IMR-90 (cell line): ENCODE measurements at regions not wholly inside any gene's neighbourhood (a gene's known extent, or its start where the extent isn't known, plus 50 kb on each side); places are given as distances from the start of the nearest gene placed in this dataset.

Source experiments
- ATAC-seq: fragments of 200-7000 bp; cut with Tn5 transposase; 2 replicates; pipeline ENCODE4 v1.9.1; 2020; ENCODE audit warnings: low read depth, mild to moderate bottlenecking, moderate library complexity
- BruUV-seq: library from RNA; stranded (reverse); fragments of 400-500 nt; replicated peaks from 2 replicates; lab custom pipeline; 2021; lab: Mats Ljungman, UMichigan
- CTCF ChIA-PET: fragments of 300-600 bp; formaldehyde crosslinking; extraction: SDS; loops from one replicate; lab custom pipeline; 2021; ENCODE audit warnings: antibody characterized with exemption; lab: Yijun Ruan, JAX
- POLR2A ChIA-PET: fragments of 300-600 bp; sonication (Branson Sonifier 250); formaldehyde crosslinking; loops from one replicate; lab custom pipeline; 2022; ENCODE audit warnings: antibody characterized with exemption; ENCODE audit not compliant: unreplicated experiment; lab: Charles Lee
- DNase-seq: peaks from one replicate; pipeline ENCODE4 v3.0.0; 2013
- H2AFZ ChIP-seq: replicated peaks from 2 replicates; pipeline ENCODE3; 2013; ENCODE audit warnings: low read length, mild to moderate bottlenecking; ENCODE audit not compliant: poor library complexity
- H2AK5ac ChIP-seq: 2 replicates; pipeline ENCODE4 v1.6.1; 2013; ENCODE audit warnings: low read depth, low read length, inconsistent platforms
- H2AK9ac ChIP-seq: replicated peaks from 2 replicates; pipeline ENCODE3; 2013; ENCODE audit warnings: mild to moderate bottlenecking, low read depth, low read length, moderate library complexity; ENCODE audit not compliant: poor library complexity
- H2BK120ac ChIP-seq: 2 replicates; pipeline ENCODE4 v1.6.1; 2013; ENCODE audit warnings: low read depth, low read length, inconsistent platforms
- H2BK15ac ChIP-seq: 3 replicates; pipeline ENCODE4 v1.6.1; 2013; ENCODE audit warnings: low read depth, low read length, inconsistent platforms
- H2BK20ac ChIP-seq: 2 replicates; pipeline ENCODE4 v1.6.1; 2013; ENCODE audit warnings: low read depth, mild to moderate bottlenecking, inconsistent platforms, low read length, moderate library complexity
- H2BK5ac ChIP-seq: 2 replicates; pipeline ENCODE4 v1.6.1; 2013; ENCODE audit warnings: mild to moderate bottlenecking, low read depth, low read length, inconsistent platforms; ENCODE audit not compliant: poor library complexity, severe bottlenecking
- H3K14ac ChIP-seq: replicated peaks from 2 replicates; pipeline ENCODE4 v1.6.1; 2013; ENCODE audit warnings: low read depth, low read length, inconsistent platforms
- H3K18ac ChIP-seq: 2 replicates; pipeline ENCODE4 v1.6.1; 2013; ENCODE audit warnings: low read depth, low read length, control low read depth
- H3K23ac ChIP-seq: 2 replicates; pipeline ENCODE4 v1.6.1; 2013; ENCODE audit warnings: low read depth, low read length, inconsistent platforms
- H3K27ac ChIP-seq: 2 replicates; pipeline ENCODE4 v1.5.1; 2013; ENCODE audit warnings: mild to moderate bottlenecking, control low read depth, low read length; ENCODE audit not compliant: insufficient read depth
- H3K27me3 ChIP-seq: 2 replicates; pipeline ENCODE4 v1.6.1; 2013; ENCODE audit warnings: low read length; ENCODE audit not compliant: control insufficient read depth, insufficient read depth
- H3K36me3 ChIP-seq: 2 replicates; pipeline ENCODE4 v1.6.1; 2013; ENCODE audit warnings: low read length, mixed read lengths; ENCODE audit not compliant: control insufficient read depth, insufficient read depth
- H3K4ac ChIP-seq: 2 replicates; pipeline ENCODE4 v1.6.1; 2013; ENCODE audit warnings: low read depth, low read length, inconsistent platforms
- H3K4me1 ChIP-seq: 2 replicates; pipeline ENCODE4 v1.6.1; 2013; ENCODE audit warnings: low read length, mixed read lengths; ENCODE audit not compliant: control insufficient read depth, insufficient read depth
- H3K4me2 ChIP-seq: 2 replicates; pipeline ENCODE4 v1.6.1; 2013; ENCODE audit warnings: low read depth, mild to moderate bottlenecking, control low read depth, low read length, moderate library complexity
- H3K4me3 ChIP-seq: 2 replicates; pipeline ENCODE4 v1.5.1; 2013; ENCODE audit warnings: low read depth, mild to moderate bottlenecking, control low read depth, low read length, moderate library complexity; ENCODE audit not compliant: insufficient read depth
- H3K56ac ChIP-seq: 2 replicates; pipeline ENCODE4 v1.6.1; 2013; ENCODE audit warnings: low read length, inconsistent platforms; ENCODE audit not compliant: insufficient read depth; ENCODE audit errors: extremely low read depth
- H3K79me1 ChIP-seq, 2 experiments: 2 replicates each; pipeline ENCODE4 v1.6.1; 2013; ENCODE audit warnings: low read length in 2 of 2, inconsistent platforms in 1 of 2, low read depth in 1 of 2
- H3K9ac ChIP-seq: 2 replicates; pipeline ENCODE4 v1.6.1; 2013; ENCODE audit warnings: low read depth, low read length, control low read depth
- H3K9me1 ChIP-seq: 2 replicates; pipeline ENCODE4 v1.6.1; 2013; ENCODE audit warnings: low read length, inconsistent platforms; ENCODE audit not compliant: insufficient read depth
- H3K9me3 ChIP-seq: 2 replicates; pipeline ENCODE4 v1.6.1; 2013; ENCODE audit warnings: low read length; ENCODE audit not compliant: control insufficient read depth, insufficient read depth
- H4K20me1 ChIP-seq: 2 replicates; pipeline ENCODE4 v1.6.1; 2013; ENCODE audit warnings: low read length, inconsistent platforms; ENCODE audit not compliant: insufficient read depth
- H4K5ac ChIP-seq: 2 replicates; pipeline ENCODE4 v1.6.1; 2013; ENCODE audit warnings: mild to moderate bottlenecking, low read depth, low read length, control low read depth
- H4K8ac ChIP-seq, 2 experiments: 2 replicates each; pipeline ENCODE4 v1.6.1; 2013; ENCODE audit warnings: low read depth in 2 of 2, low read length in 2 of 2, control low read depth in 1 of 2, inconsistent platforms in 1 of 2
- H4K91ac ChIP-seq: 2 replicates; pipeline ENCODE4 v1.6.1; 2013; ENCODE audit warnings: low read depth, low read length, inconsistent platforms; ENCODE audit not compliant: insufficient read depth
- CHD1 ChIP-seq: IDR thresholded peaks from 2 replicates; pipeline ENCODE4 v1.6.1; 2012; ENCODE audit warnings: low read depth, low read length, improper control_type of control experiment
- MAZ ChIP-seq: IDR thresholded peaks from 2 replicates; pipeline ENCODE4 v1.6.1; 2012; ENCODE audit warnings: low read depth, mild to moderate bottlenecking, low read length, improper control_type of control experiment, moderate library complexity, borderline replicate concordance
- NFE2L2 ChIP-seq: fragments of 150-350 bp; IDR thresholded peaks from 2 replicates; pipeline ENCODE4 v1.6.1; 2016; ENCODE audit warnings: low read depth, mild to moderate bottlenecking, low read length
- RCOR1 ChIP-seq: IDR thresholded peaks from 2 replicates; pipeline ENCODE4 v1.6.1; 2012; ENCODE audit warnings: mild to moderate bottlenecking, low read length, improper control_type of control experiment; ENCODE audit not compliant: insufficient replicate concordance
- WGBS, 2 experiments: methylation state at CpG; one replicate each; pipeline versions ENCODE4 v1.1.5 to v1.1.7; 2013; ENCODE audit warnings: missing lambda C conversion rate in 2 of 2; ENCODE audit not compliant: insufficient read length in 1 of 2; ENCODE audit errors: extremely low coverage in 2 of 2; 5-methylcytosine and 5-hydroxymethylcytosine counted together
- dilution Hi-C: fragments of 300-500 bp; cut with HindIII; formaldehyde crosslinking; loops from one replicate; pipeline ENCODE4 v1.14.3; 2018; ENCODE audit warnings: low sequenced_read_pairs; ENCODE audit not compliant: unreplicated experiment
- in situ Hi-C: fragments of 300-500 bp; cut with MboI; formaldehyde crosslinking; loops from 3 replicates; pipeline ENCODE4 v1.14.3; 2019; ENCODE audit warnings: low sequenced_read_pairs, inconsistent platforms, mixed read lengths
- intact Hi-C: fragments of 100-400 bp; cut with micrococcal nuclease; formaldehyde crosslinking; loops from 2 replicates; pipeline ENCODE4 v1.10.0; 2022

- Histone ChIP-seq H3K4me1 (no peaks in the 10 kb centered on the region), H3K56ac (no peak overlapping the region), H3K4ac (no peak overlapping the region), H3K23ac (no peak overlapping the region), H3K4me2 (no peak overlapping the region), H3K27ac (no peak overlapping the region), H2BK20ac (no peak overlapping the region), H2AK9ac (no peak overlapping the region), H3K9me3 (no peaks in the 10 kb centered on the region), H4K5ac (no peak overlapping the region), H2BK5ac (no peak overlapping the region), H3K9ac (no peak overlapping the region), H3K27me3 (no peaks in the 10 kb centered on the region), H4K8ac (no peak overlapping the region), H4K91ac (no peak overlapping the region), H2AFZ (no peak overlapping the region), H3K14ac (no peak overlapping the region), H3K79me1 (no peaks in the 10 kb centered on the region), H3K9me1 (no peaks in the 10 kb centered on the region), H2BK120ac (no peak overlapping the region), H3K18ac (no peak overlapping the region), H2AK5ac (no peak overlapping the region), H3K4me3 (no peak overlapping the region), H4K20me1 (no peaks in the 10 kb centered on the region), H2BK15ac (no peak overlapping the region), H3K36me3 (no peaks in the 10 kb centered on the region)
- in situ Hi-C loops = no loop called here
- CTCF ChIA-PET = no interaction called here
- dilution Hi-C loops = no loop called here
- intact Hi-C loops = no loop called here
- WGBS, 2 experiments = 40% methylated on average over 1 of the region's 4 CpGs; no CpG with 5 or more reads in 1 of the 2 experiments
- BruUV-seq = no TSS peak
- DNase-seq (no peak), ATAC-seq (no peak)
- no peak for TF ChIP-seq NFE2L2
- no peak for TF ChIP-seq MAZ
- TF ChIP-seq RCOR1 = no peak
- TF ChIP-seq CHD1 = no peak
- POLR2A ChIA-PET = no interaction called here
Observed at GRCh38 chr7:86956567-86956966, 102.9 kb downstream of the ELAPOR2 start.
